T1000 (cell line): ENCODE measurements at regions not wholly inside any gene's neighbourhood (a gene's known extent, or its start where the extent isn't known, plus 50 kb on each side); places are given as distances from the start of the nearest gene placed in this dataset.
A peak's percentile ranks its signal among the peaks of the same experiment; 100 is the strongest.

Source experiments
- DNase-seq: peaks from one replicate; lab custom pipeline; 2025; ENCODE audit warnings: mixed read lengths; lab: John Stamatoyannopoulos, UW

DNA sequence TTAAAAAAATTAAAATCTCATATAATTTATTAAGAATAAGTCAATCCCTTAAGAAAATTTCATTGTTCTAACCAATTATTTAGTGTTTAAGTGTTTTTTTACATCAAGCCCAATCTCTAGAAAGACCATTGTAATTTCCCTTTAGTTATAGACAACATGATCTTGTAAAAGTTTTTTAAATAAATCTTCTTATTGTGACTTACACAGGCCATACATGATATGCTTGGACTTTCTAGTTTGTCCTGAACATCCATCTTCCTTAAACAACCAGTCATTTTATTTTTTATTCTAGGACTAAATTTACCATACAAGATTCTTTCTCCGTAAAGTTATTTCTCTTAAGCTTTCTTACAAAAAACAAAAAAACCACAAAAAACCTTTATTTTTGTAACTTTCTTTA, 126.5 kb upstream of the MAST4 start:
- no peak for DNase-seq

DNA sequence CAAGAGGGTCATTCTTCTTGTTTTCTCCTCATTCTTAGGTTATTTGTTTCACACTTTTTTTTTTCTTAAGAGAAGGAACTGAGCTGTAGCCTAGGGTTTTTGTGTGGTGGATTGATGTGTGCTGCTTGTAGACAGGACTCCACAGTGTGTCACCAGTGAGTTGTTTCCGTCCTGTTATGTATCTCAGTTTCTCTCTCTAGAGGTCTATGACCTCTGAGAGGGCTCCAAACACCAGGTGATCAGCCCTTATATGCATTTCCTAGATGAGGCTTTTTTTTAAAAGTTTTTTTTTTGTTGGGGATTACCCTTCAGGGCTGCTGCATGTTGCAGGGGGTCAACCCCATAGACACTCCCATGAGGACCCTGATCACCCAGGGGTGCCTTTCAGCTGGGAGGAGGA, 124.2 kb upstream of the MAST4 start:
- no peak for DNase-seq

DNA sequence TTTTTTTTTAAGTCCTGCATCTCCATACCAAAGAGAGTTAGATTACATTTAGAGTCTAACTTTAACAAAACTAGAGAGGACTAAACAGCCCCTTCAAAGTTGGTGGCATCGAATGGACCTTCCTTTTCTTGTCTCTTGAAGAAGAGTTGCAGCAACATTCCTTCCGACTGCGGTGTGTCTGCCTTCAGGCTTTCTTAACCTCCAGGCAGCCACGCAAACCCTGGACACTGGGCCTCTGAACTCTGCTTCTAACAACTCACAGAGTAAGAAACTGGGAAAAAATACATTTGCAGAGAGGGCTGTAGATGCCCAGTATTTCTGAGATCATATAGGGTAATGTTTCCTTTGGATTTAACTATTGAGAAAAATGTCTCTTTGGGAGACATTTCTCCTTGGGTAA, 120.5 kb upstream of the MAST4 start:
- DNase-seq = no peak

DNA sequence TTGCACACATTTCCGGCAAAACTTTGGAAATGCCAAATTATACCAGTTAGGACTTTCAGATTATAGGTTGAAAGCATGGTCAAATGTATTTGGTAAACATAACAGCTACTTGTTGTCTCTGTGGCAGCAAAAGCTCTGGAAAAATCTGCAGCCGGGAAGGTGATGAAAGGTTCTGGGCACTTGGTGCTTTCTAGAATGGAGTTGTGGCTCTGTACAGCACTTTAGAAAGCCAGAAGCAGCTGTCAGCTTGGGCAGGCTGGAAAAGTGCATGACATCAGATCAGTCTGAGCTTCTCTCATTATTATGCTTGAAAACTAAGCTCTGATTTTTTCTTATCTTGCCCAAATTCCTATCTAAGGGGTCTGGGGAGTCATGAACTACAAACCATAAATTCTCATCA, 118.6 kb upstream of the MAST4 start:
- no peak for DNase-seq

DNA sequence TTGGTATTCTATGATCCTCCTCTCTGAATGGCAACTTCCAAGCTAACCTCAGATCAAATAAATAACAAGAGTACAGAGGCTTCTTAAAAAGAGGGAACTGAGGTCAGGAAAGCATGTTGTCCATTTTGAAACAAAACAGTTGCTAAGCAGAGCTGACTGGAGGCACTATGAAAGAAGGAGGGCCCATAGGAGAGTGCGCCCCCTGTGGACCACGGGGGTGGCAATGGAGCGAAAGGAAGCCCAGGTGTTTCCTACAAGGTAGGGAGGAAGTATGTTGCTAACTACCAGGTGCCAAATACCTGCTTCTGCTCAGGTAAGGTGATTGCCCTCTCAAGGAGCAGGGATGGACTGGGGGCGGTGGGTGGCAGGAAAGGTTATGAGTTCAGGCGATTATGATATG, 101.8 kb upstream of the MAST4 start:
- DNase-seq = no peak

DNA sequence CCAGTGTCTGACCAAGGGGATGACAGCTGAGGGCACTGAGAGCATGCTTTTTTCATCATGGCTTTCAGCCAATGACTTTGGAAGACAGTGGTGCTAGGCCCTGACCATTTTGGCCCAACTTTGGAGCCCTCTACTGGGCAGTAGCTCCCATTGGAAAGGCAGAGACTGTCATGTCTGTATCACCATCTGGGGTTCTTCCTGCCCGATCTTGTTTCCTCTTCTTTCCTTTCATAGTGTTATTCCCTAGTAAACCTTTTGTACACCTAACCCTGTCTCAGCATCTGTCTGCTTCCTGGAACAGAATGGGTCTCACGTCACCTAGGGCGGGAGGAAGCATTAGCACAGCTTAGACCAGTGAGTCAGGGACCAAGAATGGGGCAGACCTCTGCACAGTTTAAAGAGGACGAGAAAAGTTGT, 97.4 kb upstream of the MAST4 start:
- no peak for DNase-seq

DNA sequence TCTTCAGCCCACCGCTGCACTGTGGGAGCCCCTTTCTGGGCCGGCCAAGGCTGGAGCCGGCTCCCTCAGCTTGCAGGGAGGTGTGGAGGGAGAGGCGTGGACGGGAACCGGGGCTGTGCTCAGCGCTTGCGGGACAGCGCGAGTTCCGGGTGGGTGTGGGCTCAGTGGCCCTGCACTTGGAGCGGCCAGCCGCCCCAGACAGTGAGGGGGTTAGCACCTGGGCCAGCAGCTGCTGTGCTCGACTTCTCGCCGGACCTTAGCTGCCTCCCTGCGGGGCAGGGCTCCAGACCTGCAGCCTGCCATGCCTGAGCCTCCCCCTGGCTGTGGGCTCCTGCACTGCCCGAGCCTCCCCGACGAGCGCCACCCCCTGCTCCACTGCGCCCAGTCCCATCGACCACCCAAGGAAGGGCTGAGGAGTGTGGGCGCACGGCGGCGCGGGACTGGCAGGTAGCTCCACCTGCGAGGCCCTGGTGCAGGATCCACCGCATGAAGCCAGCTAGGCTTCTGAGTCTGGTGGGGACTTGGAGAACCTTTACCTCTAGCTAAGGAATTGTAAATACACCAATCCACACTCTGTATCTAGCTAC, 92.9 kb upstream of the MAST4 start:
- DNase-seq = no peak

DNA sequence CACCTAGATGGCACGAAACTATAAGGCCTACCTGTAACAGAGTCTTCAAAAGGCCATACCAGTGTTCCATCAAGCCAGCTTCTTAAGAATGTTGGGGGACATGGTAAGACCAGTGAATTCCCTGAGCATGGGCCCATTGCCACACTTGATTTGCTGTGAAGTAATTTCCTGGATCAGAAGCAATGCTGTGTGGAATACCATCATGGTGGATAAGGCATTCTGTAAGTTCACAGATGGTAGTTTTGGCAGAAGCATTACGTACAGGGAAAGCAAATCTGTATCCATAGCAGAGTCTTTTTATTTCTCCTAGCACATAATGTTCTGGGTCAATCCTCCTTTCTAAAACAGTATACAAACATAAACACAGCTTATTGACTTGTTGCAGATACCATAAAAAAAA, 89.1 kb upstream of the MAST4 start:
- DNase-seq = no peak

DNA sequence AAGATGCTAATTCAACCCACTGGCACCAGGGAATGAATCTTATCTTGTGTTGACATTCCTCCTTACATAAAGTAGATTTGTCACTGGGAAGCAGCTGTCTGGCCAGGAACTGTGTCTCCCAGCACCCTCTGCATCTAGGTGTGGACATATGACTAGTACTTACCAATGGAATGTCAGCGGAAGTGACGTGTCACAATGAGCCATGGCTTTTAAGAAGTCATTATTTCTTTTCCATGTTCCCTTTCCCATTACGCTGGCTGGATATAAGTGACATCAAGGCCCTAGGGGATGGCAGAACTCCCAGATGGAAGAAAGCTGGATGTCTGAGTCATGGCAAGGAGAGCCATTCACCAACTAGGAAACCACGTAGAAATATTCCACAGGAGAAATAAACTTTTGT, 84.7 kb upstream of the MAST4 start:
- DNase-seq = peak; percentile 19

DNA sequence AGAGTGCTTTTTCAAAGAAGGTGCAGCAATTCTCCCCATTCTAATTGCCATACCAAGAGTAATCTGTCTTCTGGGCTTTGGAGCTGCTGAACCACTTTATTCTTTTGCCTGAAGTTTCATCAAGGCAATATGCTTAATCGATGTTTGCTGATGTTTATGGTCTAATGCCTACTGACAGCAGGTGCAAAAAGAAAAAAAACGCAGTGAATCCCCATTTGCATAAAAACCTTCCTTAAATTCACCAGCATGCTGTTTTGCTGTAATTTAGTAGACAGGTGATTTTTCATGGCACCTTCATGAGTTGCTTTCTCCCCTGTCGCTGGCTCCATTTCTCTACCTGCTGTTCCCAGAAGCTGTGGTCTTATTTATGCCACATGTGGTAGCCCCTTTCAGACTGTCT, 83.1 kb upstream of the MAST4 start:
- no peak for DNase-seq

DNA sequence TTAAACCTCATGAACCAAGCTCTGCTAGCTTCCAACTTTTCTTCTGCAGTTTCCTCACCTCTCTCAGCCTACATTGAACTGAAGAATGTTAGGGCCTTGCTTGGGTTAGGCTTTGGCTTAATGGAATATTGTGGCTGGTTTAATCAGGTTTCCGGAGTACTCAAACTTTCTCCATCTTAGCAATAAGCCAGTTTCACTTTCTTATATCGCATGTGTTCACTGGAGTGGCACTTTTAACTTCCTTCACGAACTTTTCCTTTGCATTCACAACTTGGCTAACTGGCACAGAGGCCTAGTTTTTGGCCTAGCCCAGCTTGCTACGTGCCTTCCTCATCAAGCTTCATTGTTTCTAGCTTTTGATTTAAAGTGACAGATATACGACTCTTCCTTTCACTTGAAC, 81.0 kb upstream of the MAST4 start:
- no peak for DNase-seq

DNA sequence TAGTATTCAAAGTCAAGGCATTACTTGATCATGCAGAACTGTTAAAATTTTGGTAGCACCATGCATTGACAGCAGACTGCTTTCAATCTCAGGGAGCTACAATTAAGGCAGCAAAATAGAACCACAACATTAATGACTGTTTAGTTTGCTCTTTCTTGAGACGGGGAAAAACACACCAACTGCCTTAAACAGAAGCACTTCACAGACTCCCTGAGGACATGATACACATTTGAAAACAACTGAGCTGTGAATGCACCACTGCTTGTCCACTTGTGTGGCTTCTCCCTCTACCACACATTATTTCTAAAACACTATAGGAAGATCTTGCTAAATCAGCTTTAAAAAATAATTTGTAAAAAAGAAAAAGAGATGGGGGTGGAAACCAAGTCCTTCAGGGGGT, 79.6 kb upstream of the MAST4 start:
- DNase-seq = no peak

DNA sequence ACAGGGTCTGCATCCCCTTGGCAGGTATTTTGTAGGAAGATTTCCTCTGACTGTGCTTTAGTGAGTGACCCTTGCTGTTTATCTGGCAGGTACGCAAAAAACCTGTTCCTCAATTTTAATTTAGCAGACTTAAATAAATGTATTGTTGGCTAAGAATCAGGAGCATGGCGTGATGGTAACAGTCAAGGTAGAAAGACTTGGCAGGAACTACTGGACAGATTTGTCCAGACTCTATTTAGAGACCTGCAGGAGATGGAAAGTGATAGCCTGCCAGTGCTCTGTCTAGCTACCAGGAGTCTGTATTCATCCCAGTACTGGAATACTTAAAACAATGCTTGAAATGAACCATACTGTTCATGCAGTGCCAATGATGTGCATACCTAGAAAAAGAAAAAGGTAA, 78.8 kb upstream of the MAST4 start:
- no peak for DNase-seq

DNA sequence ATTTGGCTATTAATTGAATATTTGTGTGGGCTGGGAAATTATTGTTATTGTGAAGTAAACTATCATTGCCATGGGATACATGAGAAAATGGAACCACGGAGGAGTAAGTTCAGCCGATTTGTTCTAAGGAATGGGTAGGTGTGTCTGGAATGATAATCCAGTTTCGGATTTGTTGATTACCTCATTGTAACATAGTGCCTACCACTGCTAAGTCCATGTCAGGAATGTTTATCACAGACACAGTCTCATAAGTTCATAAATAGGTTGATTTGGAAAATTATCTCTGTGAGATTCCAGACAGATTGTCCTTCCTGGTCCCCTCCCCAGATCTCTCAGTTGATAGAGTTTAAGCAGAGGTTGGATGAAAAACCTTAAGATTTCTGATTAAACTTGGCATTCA, 78.1 kb upstream of the MAST4 start:
- DNase-seq = no peak

DNA sequence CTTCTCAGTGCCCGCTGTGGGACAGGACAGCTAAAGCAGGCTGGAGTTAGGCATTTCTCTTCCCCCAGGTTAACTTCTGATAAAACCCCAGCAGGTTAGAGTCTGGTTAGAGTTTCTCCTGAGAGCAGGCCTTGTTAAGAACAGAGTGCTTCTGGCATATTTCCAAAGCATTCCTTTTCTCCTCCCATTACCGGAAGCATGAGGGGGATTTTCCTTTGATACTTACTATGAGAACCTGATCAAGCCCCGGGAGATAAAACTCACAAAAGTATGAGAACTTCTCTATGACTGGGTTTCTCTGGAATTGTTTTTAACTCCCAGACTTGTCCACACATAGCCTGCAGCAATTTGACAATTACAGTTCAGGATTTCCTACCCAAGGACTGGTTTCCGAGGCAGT, 77.4 kb upstream of the MAST4 start:
- DNase-seq = no peak

DNA sequence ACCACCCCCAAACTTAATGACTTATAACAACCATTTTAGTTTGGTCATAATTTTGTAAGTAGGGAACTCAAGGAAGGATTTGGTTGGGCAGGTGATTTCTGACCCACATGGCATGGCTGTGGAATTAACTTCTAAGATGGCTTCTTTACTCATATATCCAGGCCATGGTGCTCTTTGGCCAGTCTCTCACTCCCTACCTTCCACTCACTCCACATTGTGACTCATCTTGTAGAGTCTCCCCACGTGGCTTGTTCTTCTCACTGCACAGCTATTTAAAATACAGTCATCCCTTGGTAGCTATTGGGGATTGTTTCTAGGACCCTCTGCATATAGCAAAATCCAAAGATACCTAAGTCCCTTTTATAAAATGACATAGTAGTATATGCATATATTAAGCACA, 76.6 kb upstream of the MAST4 start:
- no peak for DNase-seq

DNA sequence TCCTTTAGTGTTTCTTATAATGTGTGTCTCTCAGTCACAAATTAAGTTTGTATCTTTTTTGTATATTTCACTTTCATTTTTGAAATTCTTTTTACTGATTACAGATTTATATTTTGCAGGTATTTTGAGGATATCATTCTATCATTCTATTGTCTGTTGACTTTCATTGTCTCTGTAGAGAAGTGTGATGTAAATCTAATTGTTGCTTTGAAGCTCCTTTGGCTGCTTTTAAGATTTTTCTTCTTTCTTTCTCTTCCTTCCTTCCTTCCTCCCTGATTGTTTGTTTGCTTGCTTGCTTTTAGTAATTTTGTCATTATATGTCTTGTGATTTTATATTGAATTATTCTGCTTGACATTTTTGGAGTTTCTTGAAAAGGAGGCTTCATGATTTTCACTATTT, 75.3 kb upstream of the MAST4 start:
- no peak for DNase-seq

DNA sequence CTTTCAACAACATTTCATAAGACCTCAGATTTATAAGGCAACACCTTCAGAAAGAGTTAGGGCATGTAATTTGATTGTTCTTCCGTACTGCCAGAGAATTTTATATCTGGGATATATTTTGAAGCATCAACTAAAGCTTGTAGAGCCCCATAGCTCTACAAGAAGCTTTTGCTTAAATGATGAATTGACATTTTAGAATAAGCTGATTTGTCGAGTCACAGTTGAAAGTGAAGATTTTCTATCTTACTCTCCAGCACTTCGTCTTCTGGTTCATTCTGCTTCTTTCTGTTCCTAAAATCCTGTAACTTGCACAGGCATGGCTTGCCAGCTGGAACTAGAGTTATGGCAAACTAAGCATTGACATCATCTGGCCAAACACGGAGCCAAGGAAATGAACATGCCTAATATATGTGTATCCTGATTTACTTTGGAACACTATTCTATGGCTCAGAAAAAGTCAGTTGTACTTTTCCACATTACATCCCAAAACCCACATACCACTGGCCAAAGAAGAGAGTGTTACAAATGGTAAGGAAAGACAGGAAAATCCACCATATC, 68.6 kb upstream of the MAST4 start:
- DNase-seq = no peak

DNA sequence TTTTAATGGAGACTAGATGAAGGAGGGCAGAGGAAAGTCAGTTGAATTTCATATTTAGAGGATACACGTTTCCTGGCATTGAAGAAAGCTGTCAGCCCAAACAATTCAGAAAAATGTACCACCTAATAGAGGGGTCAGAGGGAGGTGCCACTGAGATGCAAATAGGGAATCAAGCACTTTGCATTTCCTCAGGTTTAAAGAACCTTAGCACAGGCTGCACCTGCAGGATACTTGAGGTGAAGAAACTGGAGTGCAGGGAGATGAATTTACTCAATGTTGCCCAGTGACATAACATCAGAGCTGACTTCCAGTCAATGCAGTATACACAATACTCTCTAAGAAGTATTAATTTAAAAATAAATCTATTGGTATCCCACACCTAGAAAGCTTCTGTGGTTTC, 67.0 kb upstream of the MAST4 start:
- no peak for DNase-seq

DNA sequence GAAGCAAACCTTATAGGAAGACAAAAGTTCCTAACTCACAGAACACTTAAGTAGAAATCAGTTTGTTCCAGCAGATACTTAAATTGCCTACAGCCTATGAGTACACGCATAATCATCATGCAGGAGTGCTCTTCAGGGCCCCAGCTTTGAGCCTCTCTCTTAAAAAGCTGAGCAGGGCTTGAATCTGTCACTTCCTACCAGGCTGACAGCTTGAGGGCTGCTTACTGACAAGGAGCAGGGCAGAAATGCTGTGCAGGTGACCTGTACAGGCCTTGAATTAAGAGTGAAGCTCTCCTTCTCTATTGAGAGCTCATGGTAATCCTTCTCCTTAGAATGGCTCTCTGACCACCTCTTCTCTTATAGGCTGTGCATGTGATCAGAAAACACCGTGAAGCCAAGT, 66.5 kb upstream of the MAST4 start:
- DNase-seq = no peak

DNA sequence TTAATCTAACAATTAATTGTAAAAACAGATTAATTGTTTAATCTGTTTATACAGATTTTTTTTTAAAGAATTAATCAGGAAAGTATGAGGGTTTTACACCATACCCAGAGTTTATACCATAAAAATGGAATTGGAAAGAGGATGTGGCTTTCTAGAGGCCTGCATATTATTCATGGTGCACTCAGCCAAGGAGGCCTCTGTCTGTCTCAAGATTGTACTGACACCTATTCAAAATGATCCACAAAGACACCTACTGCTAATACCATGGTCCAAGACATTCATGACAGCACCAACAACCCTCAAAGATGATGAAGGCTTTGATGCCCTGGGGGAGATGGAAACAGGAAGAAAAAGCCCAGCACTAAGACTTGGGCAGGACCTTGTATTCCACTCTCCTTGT, 58.1 kb upstream of the MAST4 start:
- DNase-seq = no peak

DNA sequence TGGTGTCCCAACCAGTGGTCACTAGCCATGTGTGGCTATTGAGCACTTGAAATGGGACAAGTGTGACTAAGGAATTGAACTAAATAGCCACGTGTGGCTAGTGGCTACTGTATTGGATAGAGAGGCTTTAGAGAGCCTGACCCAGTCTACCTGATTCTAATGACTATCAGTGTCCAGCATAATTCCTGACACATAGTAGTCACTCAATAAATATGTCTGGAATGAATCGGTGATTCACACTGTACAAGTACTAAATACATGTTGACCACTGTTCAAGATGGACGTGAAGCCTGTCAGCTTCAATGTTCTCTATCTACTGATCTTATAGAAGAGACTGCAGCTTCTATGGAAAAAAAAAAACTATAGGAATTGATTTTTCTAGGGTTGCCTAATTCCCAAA, 57.7 kb upstream of the MAST4 start:
- no peak for DNase-seq

DNA sequence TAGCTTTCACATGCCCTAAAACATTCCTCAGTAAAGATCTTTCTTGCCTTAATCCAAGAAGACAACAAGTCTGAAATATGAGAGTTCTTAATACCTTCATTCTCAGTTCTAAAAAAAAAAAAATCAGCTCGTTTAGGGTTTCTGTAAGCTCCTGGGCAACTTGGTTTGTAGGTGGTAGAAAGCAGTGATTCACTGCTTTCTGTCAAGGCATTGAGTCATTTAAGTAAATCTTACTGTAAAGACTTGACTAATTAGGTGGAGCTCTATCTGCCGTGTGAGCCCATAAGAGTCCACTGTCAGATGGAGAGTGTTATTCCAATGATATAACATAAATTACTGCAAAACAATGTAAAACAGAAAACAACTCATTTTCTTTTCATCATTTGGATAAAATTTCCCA, 56.1 kb upstream of the MAST4 start:
- DNase-seq = no peak

DNA sequence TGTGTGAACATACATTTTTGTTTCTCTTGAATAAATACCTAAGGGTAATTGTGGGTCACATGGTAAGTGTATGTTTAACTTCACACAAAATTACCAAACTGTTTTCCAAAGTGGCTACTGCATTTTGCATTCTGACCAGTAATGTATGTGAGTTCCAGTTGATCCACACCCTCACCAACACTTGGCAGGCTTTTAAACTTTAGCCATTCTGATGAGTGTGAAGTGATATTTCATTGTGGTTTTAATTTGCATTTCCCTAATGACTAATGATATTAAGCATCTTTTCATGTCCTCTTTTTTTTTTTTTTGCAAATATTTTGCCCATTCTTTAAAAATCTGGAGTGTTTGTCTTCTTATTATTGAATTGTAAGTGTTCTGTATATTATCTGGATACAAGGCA, 53.5 kb upstream of the MAST4 start:
- no peak for DNase-seq
